ENCODE measurements at regions not wholly inside any gene's neighbourhood (a gene's known extent, or its start where the extent isn't known, plus 50 kb on each side); places are given as distances from the start of the nearest gene placed in this dataset.
"Not testable (repeated sequence)": the region's sequence is repeated elsewhere in the genome, so short reads cannot be mapped to it uniquely, and the experiment has no call there.

DNA sequence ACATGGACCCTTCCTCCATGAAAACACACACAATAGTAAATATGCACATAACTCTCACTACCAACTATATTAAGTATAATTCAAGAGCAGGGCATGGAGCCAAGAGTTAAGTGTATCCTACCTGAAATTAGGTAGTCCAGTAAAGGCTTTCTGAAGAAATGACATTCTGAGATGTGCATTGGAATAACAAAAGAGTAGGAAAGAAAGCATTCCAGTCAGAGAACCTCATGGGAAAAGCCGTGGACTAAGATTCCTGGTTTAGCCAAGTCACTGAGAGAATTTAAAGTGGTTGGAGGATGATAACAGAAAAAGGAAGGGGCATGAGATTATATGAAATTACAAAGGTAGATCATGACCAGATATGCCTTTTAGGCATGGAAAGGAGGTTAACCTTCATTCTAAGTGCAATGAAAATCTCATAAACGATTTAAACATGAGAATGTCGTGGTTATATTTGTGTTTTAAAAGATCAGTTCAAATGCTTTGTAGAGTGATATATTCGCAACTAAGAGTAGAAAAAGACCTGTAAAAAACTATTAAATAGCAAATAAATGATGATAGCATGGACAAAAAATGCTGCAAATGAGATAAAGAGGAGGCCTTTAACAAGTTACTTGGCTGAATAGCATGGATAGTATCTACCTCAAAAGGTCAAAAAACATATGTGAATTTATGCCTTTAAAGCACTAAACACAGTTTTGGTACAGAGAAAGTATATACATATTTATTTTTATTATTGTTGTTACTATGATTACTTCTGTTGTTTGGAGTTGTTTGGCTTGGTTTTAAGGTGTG lies 767.4 kb upstream of the GHITM start:
- DNase-seq, result no peak

DNA sequence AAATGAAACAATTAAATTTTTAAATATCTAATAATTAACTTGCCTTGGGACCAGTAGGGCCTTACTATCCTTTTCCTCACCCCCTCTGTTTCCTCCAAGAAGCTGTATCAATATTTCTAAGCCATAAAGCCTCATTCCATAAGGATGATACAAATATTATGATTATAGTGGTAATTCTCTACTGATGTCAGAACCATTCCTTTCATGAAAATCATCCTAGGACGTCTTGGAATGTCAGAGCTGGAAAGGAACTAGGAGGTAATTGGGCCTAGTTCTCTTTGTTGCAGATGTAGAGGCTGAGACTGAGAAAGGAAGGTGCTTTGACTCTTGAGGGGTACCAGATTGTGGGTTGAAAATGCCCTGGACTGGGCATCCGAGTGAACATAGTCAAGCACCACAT lies 766.7 kb upstream of the GHITM start:
- no peak for DNase-seq

DNA sequence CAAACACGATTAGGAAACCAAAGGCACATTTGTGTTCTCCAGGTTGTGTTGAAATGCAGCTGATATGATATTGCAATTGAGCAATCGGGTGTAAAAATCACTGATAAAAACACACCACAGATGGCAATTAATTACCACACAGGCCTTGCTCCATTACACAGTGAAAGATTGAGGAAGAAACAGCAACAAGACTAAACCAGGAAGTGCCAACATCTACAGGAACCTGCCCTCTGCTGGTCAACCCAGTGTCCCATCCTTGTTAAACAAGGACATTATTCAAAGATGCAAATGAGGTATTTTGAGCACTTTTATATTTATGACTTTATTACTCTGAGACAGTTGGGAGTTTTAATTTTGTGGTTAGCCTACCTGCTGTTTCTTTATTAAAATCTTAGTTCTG lies 765.6 kb upstream of the GHITM start:
- DNase-seq, result peak; percentile 9

DNA sequence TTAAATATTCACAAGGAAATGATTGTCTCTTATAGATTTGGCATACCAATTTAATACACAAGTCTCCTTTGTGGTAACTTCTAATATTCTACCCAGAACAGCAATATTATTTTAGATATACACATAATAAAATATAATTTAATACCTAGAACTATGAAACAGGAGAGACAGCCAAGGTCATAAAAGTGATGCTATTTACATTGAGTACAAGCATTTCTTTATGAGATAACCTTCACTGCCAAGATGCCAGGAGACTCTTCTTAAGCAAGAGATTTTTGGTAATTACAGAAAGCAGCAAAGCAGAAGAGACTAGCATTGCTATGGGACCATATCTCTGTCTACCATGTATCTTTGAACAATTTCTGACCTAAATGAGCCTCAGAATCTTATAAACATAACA lies 764.6 kb upstream of the GHITM start:
- no peak for DNase-seq

DNA sequence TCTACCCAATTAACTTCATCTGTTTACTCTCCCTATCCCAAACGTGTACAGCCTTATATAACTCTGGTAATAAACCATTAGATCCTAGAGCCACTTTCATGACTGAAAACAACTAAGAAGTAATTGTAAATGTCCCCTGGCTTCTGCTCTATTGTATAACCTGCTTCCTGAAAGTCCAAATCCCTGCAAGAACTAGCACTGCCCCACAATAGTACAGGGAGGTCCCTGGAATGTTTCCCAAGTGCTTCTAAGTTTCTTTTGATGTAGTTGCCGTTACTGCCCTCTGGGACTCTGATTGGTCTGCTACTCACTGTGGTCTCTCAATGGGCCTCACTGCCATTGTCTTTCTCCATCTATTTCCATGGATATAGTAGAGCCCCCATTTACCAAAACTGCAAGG lies 764.0 kb upstream of the GHITM start:
- DNase-seq, result no peak

DNA sequence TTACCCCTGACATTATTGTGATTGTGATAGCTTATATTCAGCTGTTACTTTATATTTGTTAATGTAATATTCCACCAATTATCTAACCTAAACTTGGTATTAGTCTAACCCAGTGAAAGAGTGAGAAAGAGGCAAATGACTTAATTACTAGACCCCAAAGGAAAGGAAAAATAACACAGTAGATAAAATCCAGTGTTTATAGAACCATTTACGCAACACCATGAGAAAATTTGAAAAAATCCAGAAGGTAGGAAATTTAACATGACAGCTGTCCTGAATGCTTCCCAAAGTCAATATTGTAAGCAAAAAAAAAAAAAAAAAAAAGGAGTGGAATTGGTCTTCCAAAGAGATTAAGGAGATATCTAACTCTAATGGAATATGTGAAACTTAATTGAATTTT lies 741.5 kb upstream of the GHITM start:
- DNase-seq, result no peak

DNA sequence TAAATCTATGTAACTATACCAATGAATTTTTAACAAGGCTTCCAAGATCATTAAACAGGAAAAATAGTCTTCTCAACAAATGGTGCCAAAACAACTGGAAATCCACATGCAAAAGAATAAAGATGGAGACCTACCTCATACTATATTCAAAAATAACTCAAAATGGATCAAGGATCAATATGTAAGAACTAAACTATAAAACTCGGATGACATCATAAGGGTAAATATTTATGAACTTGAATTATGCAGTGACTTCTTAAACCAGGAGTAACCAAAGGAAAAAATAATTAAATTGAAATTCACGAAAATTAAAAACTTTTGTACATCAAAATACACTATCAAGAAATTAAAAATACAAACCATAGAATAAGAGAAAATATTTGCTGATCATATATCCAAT lies 728.7 kb upstream of the GHITM start:
- DNase-seq, result no peak

DNA sequence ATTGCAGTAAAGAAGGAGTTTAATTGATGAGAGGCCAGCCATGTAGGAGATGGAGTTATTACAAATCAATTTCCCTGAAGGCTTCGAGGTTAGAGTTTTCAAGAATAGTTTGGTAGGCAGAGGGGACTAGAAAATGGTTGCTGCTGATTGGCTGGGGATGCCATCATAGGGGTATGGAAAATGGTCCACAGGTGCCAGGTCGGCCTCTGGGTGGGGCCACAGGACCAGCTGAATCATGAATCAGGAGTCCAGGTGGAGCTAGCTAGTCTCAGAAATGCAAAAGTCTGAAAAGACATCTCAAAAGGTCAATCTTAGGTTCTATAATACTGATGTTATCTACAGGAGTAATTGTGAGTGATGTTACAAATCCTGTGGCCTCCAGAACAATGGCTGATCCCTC lies 714.0 kb upstream of the GHITM start:
- DNase-seq, result no peak

DNA sequence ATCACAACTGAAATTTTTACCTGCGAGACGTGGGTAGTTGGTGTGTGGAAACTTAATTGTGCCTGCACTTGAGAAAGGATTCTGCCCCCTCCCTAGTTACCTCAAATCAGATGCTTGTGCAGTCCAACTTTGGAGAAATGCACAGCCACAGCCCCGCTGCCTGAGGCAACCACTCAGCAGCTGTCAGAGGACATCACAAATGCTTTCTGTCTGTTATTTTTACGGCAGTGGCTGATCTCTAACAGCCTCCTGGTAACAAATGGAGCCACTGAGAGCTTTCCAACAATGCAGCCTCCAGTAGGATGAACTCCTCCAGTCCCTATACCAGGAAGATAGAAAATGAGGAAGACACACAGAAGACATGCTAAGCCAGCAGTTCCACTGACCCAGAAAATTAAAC lies 712.2 kb upstream of the GHITM start:
- DNase-seq, result no peak

DNA sequence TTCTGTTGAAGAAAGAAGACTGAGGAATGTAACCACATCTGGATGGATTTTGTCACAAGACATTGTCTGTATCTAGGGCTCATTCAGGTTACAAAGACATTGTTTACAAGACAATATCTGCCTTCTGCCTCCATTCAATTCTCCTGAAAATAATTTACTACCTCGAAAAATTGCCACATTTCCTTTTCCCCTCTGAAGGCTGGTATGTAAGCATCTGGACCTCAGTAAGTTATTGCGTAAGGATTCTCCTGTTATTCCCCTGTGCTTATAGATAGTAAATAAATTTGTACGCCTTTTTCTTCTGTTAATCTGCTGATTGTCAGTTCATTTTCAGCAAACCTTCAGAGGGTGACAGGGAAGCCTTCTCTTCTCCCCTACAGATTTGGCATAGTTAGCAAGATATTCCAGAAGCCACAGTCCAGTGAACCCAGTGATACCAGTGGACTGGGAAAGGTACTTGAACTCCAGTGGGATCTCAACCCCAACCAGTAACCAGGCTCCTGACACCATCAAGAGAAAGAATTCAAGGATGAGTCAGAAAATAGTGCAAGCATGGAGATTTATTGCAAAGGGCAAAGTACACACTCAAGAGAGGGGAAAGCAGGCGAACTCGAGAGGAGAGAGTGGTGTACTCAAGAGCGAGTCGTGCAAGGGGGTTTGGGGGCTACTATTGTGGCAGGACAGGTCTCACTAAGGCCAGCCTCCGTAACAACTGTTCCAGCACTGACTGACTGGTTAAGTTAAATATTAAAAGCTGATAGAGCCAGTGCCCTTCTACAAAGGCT lies 706.9 kb upstream of the GHITM start:
- DNase-seq, result no peak

DNA sequence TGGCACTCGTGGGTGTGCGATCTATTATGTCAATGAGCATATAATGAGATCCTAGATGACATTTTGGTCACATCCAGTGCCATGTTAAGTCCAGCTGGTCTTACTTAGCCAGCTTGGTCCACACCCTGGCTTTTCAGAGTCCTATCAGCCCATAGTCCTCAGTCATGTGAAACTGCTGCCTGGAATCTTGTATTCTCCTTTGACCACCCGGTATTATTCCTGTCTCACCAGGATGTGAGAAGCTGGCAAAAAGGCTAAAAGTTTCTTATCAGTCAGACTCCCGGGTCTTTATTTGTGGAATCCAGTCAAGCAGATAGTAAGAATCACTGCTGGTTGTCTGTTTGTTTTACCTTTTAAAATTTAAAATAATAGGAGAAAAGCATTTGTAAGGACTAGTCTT lies 705.6 kb upstream of the GHITM start:
- no peak for DNase-seq

DNA sequence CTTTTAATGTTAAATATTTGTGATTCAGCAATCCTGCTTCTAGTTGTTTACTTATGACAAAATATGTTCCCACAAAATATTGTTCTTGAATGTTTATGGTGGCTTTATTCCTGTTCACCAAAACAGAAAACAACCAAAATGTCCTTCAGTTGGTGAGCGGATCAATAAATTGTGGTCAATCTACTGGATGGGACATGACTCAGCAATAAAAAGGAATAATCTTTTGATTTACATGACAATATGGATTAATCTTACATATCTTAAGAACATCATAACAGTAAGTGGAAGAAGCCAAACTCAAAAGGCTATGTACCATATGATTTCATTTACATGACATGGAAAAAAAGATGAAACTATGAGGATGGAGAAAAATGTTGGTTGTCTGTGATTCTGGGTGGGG lies 691.3 kb upstream of the GHITM start:
- DNase-seq, result no peak

DNA sequence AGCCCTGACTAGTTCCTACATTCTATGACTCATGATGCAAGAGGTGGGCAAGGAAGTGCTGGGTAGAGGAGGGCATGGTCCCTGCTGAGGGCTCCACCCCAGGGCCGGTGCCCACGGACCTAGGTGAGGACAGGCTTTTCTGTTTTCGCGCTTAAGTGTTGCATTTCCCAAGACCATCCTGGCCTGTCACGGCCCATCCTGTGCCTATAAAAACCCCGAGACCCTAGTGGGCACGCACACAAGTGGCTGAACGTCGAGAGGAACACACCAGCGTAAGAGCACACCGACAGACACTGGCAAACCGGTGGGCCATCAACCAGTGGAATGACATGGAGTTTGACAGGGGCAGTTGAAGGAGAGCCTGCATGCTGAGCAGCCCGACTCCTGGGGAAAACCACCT lies 680.7 kb upstream of the GHITM start:
- DNase-seq, result no peak

DNA sequence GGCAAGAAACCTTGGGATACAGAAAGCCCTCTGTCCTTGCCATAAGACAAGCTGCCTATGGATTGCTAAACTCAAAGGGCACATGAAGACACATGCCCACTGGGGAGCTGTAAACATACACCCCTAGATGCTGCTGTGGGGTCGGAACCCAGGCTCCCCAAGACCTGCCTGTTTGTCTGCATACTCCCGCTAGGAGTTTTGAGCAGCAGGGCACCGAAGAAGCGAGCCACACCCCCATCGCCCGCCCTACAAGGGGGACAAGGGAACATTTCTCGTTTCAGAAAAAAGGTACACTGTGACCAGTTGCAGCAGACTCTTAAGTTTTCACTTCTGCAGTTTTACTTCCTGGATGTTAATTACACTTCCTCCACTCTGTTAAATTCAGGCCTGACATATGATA lies 680.2 kb upstream of the GHITM start:
- DNase-seq, result no peak

DNA sequence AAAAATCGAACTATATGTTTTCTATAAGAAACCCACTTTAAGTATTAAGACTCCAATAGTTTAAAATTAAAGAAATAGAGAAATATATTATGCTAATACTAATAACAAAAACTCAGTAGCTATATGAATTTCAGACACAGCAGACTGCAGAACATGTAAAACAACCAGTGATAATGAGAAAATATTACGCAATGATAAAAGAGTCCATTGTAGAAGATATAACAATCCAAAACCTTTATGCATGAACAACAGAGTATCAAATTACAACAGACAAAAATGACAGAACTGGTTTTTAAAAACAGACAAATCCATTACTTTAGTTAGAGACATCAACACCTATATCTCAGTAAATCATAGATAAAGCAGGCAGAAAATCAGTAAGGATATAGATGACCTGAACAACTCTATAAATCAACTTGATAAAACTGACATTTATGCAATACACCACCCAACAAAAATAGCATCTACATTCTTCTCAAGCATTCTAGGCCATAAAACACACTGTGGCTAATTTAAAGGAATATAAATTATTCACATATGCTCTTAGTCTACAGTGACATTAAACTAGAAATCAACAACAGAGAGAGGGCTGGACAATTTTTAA lies 669.5 kb upstream of the GHITM start:
- DNase-seq, result peak; percentile 51

DNA sequence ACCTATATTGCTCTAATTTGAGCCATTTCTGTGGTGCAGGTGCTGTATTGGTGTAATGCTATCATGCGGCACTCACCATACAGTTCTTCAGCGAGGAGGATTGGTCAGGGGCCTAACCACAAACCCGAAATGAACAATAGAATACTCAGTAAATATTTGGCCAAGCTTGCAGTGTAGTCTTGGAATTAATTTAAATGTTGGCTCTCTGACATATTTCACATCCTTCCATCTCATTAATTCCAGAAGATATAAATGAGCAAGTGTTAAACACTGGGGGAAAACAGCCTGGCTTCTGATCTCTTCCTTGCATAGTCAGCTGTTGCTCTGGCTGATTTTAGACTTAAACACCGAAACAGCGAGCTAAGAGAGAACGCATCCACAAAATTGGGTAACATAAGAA lies 663.1 kb upstream of the GHITM start:
- DNase-seq, result no peak

DNA sequence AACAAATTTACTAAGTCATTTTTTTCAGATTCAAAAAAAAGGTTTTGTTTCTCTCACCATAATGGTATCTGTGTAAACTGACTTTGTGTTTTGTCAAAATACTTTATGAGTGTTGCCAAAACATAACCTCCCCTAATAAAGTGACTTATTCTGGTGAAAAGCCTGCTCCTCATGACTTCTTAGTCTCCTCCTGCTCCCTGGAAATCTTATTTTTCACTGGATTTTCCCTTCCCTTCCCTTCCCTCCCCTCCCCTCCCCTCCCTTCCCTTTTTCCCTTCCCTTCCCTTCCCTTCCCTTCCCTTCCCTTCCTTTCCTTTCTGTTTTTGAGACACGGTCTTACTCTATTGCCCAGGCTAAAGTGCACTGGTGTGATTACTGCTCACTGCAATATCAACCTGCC lies 650.1 kb upstream of the GHITM start:
- no peak for DNase-seq

DNA sequence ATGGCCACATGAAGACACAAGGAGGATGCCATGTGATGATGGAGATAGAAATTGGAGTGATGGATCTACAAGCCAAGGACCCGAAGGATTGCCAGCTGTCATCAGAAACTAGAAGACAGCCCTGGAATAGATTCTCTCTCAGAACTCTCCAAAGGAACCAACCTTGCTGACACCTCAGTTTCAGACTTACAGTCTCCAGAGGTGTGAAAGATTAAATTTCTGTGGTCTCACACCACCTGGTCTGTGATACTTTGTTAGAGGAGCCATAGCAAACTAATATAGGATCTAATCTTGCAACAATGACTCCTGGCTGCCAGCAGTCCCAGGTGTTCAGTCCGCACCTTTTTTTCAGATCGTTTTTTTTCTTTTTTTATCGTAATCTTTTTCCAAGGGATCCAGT lies 647.3 kb upstream of the GHITM start:
- DNase-seq, result no peak

DNA sequence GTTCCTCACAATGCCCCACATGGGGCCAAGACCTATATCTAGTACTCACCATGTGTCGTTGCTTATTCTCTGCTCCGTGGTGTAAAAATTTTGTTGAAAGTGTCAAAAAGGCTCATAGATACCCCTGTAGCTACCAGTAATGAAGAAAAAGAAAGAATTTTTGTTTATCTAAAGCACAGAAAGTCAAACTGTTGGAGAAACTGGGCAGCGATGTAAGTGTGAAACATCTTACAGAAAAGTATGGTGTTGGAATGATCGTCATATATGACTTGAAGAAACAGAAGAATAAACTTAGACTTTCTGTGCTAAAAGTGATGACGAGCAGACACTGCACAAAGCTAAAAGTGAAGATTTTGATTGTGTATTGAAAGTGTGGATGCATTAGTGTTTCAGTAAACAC lies 626.6 kb upstream of the GHITM start:
- no peak for DNase-seq

DNA sequence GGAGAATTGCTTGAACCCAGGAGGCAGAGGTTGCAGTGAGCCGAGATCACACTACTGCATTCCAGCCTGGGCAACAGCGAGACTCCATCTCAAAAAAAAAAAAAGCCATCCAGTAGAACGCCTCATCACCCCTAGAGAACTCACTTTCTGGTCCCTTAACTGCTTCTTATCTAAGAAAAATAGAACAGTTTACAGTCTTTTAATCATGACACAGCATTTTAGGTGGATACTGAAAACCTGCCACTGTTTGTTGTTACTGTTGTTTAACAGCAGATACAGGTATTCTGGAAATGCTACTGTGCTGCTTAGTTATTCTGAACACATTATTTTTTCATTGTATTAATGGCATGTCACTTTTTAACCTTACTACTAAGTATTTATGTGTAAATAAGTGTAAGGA lies 624.3 kb upstream of the GHITM start:
- DNase-seq, result no peak

DNA sequence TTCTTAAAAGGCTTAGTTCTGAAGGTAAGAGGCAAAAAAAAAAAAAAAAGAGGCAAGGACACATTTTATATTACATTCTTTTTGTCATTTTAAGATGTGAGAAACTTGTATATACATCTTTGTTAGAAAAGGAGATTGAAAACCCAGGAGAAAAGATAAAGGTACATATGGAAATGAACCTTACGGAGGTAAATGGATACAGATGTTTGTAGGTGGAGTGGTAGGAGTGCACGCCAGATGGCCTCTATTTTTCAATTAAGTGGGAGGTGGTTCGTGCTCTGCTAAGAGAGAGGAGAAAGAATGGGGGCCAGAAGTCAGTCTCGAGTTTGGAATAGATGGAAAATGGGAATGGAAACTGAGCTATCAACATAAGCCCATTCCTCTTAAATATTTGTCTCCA lies 622.5 kb upstream of the GHITM start:
- DNase-seq, result no peak

DNA sequence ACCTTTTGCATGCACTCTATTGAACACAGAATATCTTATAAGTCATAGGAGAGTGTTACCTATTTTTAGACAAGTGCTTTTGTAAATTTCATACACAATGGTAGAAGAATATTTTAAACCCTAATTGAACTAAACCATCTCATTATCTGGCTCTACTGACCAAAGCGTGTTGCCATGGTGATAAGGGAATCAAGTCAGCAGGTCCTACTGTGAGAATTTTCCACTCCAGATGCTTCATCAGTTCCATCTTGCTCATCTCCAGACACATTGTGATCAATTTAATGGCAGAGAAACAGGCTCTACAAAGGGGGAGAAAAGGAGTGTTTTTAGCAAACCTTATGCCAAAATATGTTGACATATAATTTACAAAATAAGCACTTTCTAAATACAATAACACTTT lies 621.9 kb upstream of the GHITM start:
- DNase-seq, result no peak

DNA sequence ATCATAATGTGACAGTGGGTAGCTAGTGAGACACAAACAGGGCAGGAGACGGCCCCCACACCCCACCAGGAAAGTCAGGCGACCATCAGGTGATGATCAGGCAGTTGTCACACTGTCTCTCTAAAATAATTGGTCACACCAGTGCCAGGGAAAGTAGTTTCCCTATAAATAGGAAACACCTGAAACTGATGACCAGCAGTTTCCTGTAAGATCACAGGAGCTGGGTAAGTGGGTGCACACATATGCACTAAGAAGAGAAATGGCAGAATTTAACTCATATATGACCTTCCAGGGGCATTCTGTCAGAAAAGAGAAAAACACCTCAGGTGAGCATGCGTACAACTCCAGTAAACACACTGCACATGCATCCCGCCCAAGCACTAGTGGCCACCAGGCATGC lies 620.5 kb upstream of the GHITM start:
- DNase-seq, result no peak

DNA sequence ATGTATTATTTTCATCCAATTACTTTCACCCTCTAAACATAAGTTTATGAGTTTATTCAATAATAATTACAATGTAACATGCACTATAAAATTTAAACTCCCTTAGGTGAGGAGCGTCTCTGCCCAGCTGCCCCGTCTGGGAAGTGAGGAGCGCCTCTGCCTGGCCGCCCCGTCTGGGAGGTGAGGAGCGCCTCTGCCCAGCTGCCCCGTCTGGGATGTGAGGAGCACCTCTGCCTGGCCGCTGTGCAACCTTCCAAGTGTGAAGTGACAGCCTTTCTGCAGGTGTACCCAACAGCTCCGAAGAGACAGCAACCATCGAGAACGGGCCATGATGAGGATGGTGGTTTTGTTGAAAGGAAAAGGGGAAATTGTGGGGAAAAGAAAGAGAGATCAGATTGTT lies 618.9 kb upstream of the GHITM start:
- not testable (repeated sequence) for DNase-seq

Data from NCI-H526 treated with DMSO at 0.1 percent for 48 hours (cell line).